GM12878 (cell line): ENCODE measurements at regions not wholly inside any gene's neighbourhood (a gene's known extent, or its start where the extent isn't known, plus 50 kb on each side); places are given as distances from the start of the nearest gene placed in this dataset.

Experiments used
- ESRRA ChIP-seq: IDR thresholded peaks from 2 replicates; pipeline ENCODE4 v1.6.1; 2012; ENCODE audit warnings: mild to moderate bottlenecking, low read length, improper control_type of control experiment
- MYC ChIP-seq: IDR thresholded peaks from 2 replicates; pipeline ENCODE4 v1.6.1; 2011; ENCODE audit warnings: mild to moderate bottlenecking, low read length, moderate library complexity, inconsistent platforms; ENCODE audit not compliant: insufficient read depth, insufficient replicate concordance, insufficient read length, severe bottlenecking
- POLR2A ChIP-seq: IDR thresholded peaks from 2 replicates; pipeline ENCODE4 v1.6.1; 2011; ENCODE audit warnings: low read depth, mild to moderate bottlenecking, low read length
- POLR2AphosphoS5 ChIP-seq: IDR thresholded peaks from 2 replicates; pipeline ENCODE4 v1.6.1; 2011; ENCODE audit warnings: mild to moderate bottlenecking, low read length, inconsistent platforms
- RBBP5 ChIP-seq: fragments of 200-600 bp; sonication (generic); conservative IDR thresholded peaks from 2 replicates; pipeline ENCODE4 v1.6.1; 2016
- YY1 ChIP-seq: IDR thresholded peaks from 2 replicates; pipeline ENCODE4 v1.6.1; 2011; ENCODE audit warnings: low read depth, mild to moderate bottlenecking, low read length
- ZBED1 ChIP-seq: IDR thresholded peaks from 2 replicates; pipeline ENCODE4 v1.6.1; 2016; ENCODE audit warnings: borderline replicate concordance
- TF ChIP-seq, protein P1 (sequence below), 3 experiments: IDR thresholded peaks in 2 of 3; conservative IDR thresholded peaks in 1 of 3; 2 replicates each; pipeline ENCODE4 v1.5.1; 2011; ENCODE audit warnings: low read depth in 3 of 3, low read length in 3 of 3, mild to moderate bottlenecking in 3 of 3, control low read depth in 2 of 3, moderate library complexity in 2 of 3, inconsistent platforms in 1 of 3, mixed read lengths in 1 of 3; ENCODE audit not compliant: control insufficient read depth in 2 of 3, insufficient read depth in 1 of 3; ENCODE audit errors: extremely low read depth in 1 of 3
- TF ChIP-seq, protein P2 (sequence below): IDR thresholded peaks from 2 replicates; pipeline ENCODE4 v1.6.1; 2012; ENCODE audit warnings: low read depth, low read length, improper control_type of control experiment
- TF ChIP-seq, protein P3 (sequence below): fragments of 450-650 bp; formaldehyde crosslinking; IDR thresholded peaks from 2 replicates; pipeline ENCODE4 v1.4.0; 2020; ENCODE audit warnings: mild to moderate bottlenecking, moderate library complexity

DNA sequence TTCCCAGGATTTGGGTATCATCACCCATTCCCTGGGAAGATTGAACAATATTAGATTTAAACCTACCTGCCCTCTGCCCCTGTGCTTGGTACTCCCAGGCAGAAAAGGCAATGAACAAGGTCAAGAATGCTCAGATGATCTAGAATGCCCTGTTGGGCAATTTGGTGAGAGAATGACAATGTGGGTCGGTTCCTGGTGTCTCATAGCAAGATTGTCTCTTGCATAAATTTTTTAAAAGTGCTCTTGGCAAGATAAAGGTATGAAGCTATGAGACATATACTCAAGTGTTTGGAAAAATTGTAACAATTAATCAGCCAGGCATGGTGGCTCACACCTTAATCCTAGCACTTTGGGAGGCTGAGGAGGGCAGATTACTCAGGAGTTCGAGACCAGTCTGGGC, 86.0 kb upstream of the OTX2 start:
- TF ChIP-seq RBBP5 (no peak), POLR2A (no peak), ZBED1 (no peak), POLR2AphosphoS5 (no peak), YY1 (no peak), ESRRA (no peak), MYC (no peak)
- TF ChIP-seq, protein P1, sequence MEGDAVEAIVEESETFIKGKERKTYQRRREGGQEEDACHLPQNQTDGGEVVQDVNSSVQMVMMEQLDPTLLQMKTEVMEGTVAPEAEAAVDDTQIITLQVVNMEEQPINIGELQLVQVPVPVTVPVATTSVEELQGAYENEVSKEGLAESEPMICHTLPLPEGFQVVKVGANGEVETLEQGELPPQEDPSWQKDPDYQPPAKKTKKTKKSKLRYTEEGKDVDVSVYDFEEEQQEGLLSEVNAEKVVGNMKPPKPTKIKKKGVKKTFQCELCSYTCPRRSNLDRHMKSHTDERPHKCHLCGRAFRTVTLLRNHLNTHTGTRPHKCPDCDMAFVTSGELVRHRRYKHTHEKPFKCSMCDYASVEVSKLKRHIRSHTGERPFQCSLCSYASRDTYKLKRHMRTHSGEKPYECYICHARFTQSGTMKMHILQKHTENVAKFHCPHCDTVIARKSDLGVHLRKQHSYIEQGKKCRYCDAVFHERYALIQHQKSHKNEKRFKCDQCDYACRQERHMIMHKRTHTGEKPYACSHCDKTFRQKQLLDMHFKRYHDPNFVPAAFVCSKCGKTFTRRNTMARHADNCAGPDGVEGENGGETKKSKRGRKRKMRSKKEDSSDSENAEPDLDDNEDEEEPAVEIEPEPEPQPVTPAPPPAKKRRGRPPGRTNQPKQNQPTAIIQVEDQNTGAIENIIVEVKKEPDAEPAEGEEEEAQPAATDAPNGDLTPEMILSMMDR (IDR thresholded peaks at IDR 0.05 in 2 of 3, conservative IDR thresholded peaks at IDR 0.05 in 1 of 3; ENCODE audit: control insufficient read depth in 2 of 3, extremely low read depth in 1 of 3, insufficient read depth in 1 of 3, low read depth in 3 of 3, low read length in 3 of 3) = no peak
- TF ChIP-seq, protein P2, sequence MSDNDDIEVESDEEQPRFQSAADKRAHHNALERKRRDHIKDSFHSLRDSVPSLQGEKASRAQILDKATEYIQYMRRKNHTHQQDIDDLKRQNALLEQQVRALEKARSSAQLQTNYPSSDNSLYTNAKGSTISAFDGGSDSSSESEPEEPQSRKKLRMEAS = no peak
- TF ChIP-seq, protein P3, sequence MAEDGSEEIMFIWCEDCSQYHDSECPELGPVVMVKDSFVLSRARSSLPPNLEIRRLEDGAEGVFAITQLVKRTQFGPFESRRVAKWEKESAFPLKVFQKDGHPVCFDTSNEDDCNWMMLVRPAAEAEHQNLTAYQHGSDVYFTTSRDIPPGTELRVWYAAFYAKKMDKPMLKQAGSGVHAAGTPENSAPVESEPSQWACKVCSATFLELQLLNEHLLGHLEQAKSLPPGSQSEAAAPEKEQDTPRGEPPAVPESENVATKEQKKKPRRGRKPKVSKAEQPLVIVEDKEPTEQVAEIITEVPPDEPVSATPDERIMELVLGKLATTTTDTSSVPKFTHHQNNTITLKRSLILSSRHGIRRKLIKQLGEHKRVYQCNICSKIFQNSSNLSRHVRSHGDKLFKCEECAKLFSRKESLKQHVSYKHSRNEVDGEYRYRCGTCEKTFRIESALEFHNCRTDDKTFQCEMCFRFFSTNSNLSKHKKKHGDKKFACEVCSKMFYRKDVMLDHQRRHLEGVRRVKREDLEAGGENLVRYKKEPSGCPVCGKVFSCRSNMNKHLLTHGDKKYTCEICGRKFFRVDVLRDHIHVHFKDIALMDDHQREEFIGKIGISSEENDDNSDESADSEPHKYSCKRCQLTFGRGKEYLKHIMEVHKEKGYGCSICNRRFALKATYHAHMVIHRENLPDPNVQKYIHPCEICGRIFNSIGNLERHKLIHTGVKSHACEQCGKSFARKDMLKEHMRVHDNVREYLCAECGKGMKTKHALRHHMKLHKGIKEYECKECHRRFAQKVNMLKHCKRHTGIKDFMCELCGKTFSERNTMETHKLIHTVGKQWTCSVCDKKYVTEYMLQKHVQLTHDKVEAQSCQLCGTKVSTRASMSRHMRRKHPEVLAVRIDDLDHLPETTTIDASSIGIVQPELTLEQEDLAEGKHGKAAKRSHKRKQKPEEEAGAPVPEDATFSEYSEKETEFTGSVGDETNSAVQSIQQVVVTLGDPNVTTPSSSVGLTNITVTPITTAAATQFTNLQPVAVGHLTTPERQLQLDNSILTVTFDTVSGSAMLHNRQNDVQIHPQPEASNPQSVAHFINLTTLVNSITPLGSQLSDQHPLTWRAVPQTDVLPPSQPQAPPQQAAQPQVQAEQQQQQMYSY (CRISPR knock-in tag) = no peak
